Transverse colon (tissue), 3 donors: ENCODE measurements at regions not wholly inside any gene's neighbourhood (a gene's known extent, or its start where the extent isn't known, plus 50 kb on each side); places are given as distances from the start of the nearest gene placed in this dataset.

ENCODE experiments used
- EP300 ChIP-seq: sonication (generic); formaldehyde crosslinking; IDR thresholded peaks from one replicate; pipeline ENCODE4 v1.6.1; 2017; ENCODE audit warnings: antibody characterized with exemption, low read depth
- POLR2A ChIP-seq: fragments of 450-650 bp; IDR thresholded peaks from one replicate; pipeline ENCODE4 v1.6.1; 2016; ENCODE audit warnings: antibody characterized with exemption, mild to moderate bottlenecking, moderate library complexity
- TF ChIP-seq, protein P1 (sequence below), 5 experiments: fragments of 200-600 bp in 3 of 5; fragments of 450-650 bp in 2 of 5; sonication (generic) in 3 of 5; IDR thresholded peaks; 1 replicate in 2 of 5; 2 replicates in 3 of 5; pipeline ENCODE4 v1.5.1; 2016 to 2017; ENCODE audit warnings: antibody characterized with exemption in 5 of 5, inconsistent platforms in 3 of 5, mild to moderate bottlenecking in 2 of 5, moderate library complexity in 1 of 5

GRCh38 chrX:107567370-107567769 lies 60.9 kb upstream of the PRPS1 start:
- TF ChIP-seq, protein P1, sequence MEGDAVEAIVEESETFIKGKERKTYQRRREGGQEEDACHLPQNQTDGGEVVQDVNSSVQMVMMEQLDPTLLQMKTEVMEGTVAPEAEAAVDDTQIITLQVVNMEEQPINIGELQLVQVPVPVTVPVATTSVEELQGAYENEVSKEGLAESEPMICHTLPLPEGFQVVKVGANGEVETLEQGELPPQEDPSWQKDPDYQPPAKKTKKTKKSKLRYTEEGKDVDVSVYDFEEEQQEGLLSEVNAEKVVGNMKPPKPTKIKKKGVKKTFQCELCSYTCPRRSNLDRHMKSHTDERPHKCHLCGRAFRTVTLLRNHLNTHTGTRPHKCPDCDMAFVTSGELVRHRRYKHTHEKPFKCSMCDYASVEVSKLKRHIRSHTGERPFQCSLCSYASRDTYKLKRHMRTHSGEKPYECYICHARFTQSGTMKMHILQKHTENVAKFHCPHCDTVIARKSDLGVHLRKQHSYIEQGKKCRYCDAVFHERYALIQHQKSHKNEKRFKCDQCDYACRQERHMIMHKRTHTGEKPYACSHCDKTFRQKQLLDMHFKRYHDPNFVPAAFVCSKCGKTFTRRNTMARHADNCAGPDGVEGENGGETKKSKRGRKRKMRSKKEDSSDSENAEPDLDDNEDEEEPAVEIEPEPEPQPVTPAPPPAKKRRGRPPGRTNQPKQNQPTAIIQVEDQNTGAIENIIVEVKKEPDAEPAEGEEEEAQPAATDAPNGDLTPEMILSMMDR (IDR thresholded peaks at IDR 0.05), result no peak
- TF ChIP-seq POLR2A (no peak), EP300 (no peak)
